ENCODE measurements at regions not wholly inside any gene's neighbourhood (a gene's known extent, or its start where the extent isn't known, plus 50 kb on each side); places are given as distances from the start of the nearest gene placed in this dataset.

- no peak for DNase-seq (ENCODE audit: low read depth, low spot score)
- no peak for ATAC-seq
- Histone ChIP-seq H2AFZ (ENCODE audit: control insufficient read depth, low read depth, low read length) (no peak overlapping the region), H3K27me3 (replicated peaks in 1 of 2; ENCODE audit: control insufficient read depth in 2 of 2, insufficient read depth in 2 of 2, low read length in 1 of 2) (no peaks in the 10 kb centered on the region), H3K79me2 (ENCODE audit: control insufficient read depth, insufficient read depth, low read length) (no peaks in the 10 kb centered on the region), H3K9me3 (replicated peaks; ENCODE audit: control insufficient read depth, insufficient read depth, low read length) (no peaks in the 10 kb centered on the region), H3K9ac (ENCODE audit: control insufficient read depth, insufficient read depth, low read length) (no peak overlapping the region), H3K4me3 (no peak overlapping the region), H3K4me2 (ENCODE audit: control insufficient read depth, insufficient read depth) (no peak overlapping the region), H3K27ac (ENCODE audit: control insufficient read depth, insufficient read depth) (no peak overlapping the region), H4K20me1 (ENCODE audit: control insufficient read depth, insufficient read depth) (no peaks in the 10 kb centered on the region), H3K36me3 (ENCODE audit: control insufficient read depth in 2 of 2, insufficient read depth in 2 of 2, low read length in 1 of 2) (no peaks in the 10 kb centered on the region), H3K4me1 (ENCODE audit: control insufficient read depth, insufficient read depth, low read length) (no peaks in the 10 kb centered on the region)
- FAIRE-seq: no peak
- in situ Hi-C loops (cut with MboI) (no loop called here), intact Hi-C loops (cut with micrococcal nuclease; ENCODE audit: unreplicated experiment) (no loop called here)
- no peak for TF ChIP-seq KLF5 (IDR thresholded peaks at IDR 0.05; ENCODE audit: partially characterized antibody)
- no peak for TF ChIP-seq MTA2 (IDR thresholded peaks at IDR 0.05; ENCODE audit: low read depth)
- no peak for TF ChIP-seq ZBED1 (IDR thresholded peaks at IDR 0.05; ENCODE audit: borderline replicate concordance)
- no peak for TF ChIP-seq RB1 (IDR thresholded peaks at IDR 0.05; ENCODE audit: borderline replicate concordance)
- no peak for TF ChIP-seq E2F4 (IDR thresholded peaks at IDR 0.05; ENCODE audit: low read depth, low read length)
- TF ChIP-seq YBX1 (IDR thresholded peaks at IDR 0.05): no peak
- no peak for TF ChIP-seq POLR2A (IDR thresholded peaks at IDR 0.05; ENCODE audit: low read depth, low read length)
- TF ChIP-seq IRF3 (IDR thresholded peaks at IDR 0.05): no peak
- TF ChIP-seq HDGF (IDR thresholded peaks at IDR 0.05): no peak
- TF ChIP-seq RFX5 (IDR thresholded peaks at IDR 0.05; ENCODE audit: low read depth, low read length): no peak
- no peak for TF ChIP-seq JUND (IDR thresholded peaks at IDR 0.05; ENCODE audit: low read depth, low read length)
- BruUV-seq (replicated peaks): no TSS peak
- WGBS (ENCODE audit: insufficient coverage, insufficient replicate concordance, low lambda C conversion rate, missing lambda C conversion rate): 22% methylated on average over 6 of the region's 6 CpGs
- CTCF ChIA-PET: no interaction called here
- RAD21 ChIA-PET (ENCODE audit: unreplicated experiment): no interaction called here
- SMC1A ChIA-PET (ENCODE audit: uncharacterized antibody, unreplicated experiment): no interaction called here
- POLR2A ChIA-PET: no interaction called here
Measured at GRCh38 chr18:7457262-7457661, 109.9 kb upstream of the PTPRM start.
